Activated B cell treated with CpG ODN at 0.5 μM for 24 hours (primary cell): ENCODE measurements at regions not wholly inside any gene's neighbourhood (a gene's known extent, or its start where the extent isn't known, plus 50 kb on each side); places are given as distances from the start of the nearest gene placed in this dataset.

Source experiments
- ATAC-seq: fragments of 200-7000 bp; cut with Tn5 transposase; one replicate; pipeline ENCODE4 v1.10.0; 2021; ENCODE audit warnings: low read depth, mild to moderate bottlenecking, moderate library complexity
- CTCF ChIA-PET: fragments of 350-600 bp; sonication (Branson Sonifier 250); formaldehyde crosslinking; loops from one replicate; lab custom pipeline; 2021; ENCODE audit warnings: antibody characterized with exemption; lab: Charles Lee
- POLR2A ChIA-PET: fragments of 350-600 bp; sonication (Branson Sonifier 250); formaldehyde crosslinking; loops from one replicate; lab custom pipeline; 2021; ENCODE audit warnings: antibody characterized with exemption; lab: Charles Lee
- DNase-seq: peaks from one replicate; pipeline ENCODE4 v3.0.0; 2022
- H3K27ac Mint-ChIP-seq: one replicate; pipeline ENCODE4 v1.8.0; 2020; ENCODE audit warnings: mixed read lengths
- H3K27me3 Mint-ChIP-seq: one replicate; pipeline ENCODE4 v1.8.0; 2021; ENCODE audit warnings: mixed read lengths
- H3K36me3 Mint-ChIP-seq: one replicate; pipeline ENCODE4 v1.8.0; 2021; ENCODE audit warnings: low read depth, mixed read lengths
- H3K4me1 Mint-ChIP-seq: one replicate; pipeline ENCODE4 v1.8.0; 2021; ENCODE audit warnings: mixed read lengths
- H3K4me3 Mint-ChIP-seq: one replicate; pipeline ENCODE4 v1.8.0; 2020; ENCODE audit warnings: mild to moderate bottlenecking, mixed read lengths
- H3K9me3 Mint-ChIP-seq: one replicate; pipeline ENCODE4 v1.8.0; 2020; ENCODE audit warnings: mixed read lengths
- intact Hi-C: fragments of 100-400 bp; cut with micrococcal nuclease; formaldehyde crosslinking; loops from one replicate; pipeline ENCODE4 v1.15.1; 2024
- TF ChIP-seq, protein P1 (sequence below): fragments of 200-600 bp; IDR thresholded peaks from one replicate; pipeline ENCODE4 v1.8.0; 2022; ENCODE audit warnings: antibody characterized with exemption, mild to moderate bottlenecking

DNA sequence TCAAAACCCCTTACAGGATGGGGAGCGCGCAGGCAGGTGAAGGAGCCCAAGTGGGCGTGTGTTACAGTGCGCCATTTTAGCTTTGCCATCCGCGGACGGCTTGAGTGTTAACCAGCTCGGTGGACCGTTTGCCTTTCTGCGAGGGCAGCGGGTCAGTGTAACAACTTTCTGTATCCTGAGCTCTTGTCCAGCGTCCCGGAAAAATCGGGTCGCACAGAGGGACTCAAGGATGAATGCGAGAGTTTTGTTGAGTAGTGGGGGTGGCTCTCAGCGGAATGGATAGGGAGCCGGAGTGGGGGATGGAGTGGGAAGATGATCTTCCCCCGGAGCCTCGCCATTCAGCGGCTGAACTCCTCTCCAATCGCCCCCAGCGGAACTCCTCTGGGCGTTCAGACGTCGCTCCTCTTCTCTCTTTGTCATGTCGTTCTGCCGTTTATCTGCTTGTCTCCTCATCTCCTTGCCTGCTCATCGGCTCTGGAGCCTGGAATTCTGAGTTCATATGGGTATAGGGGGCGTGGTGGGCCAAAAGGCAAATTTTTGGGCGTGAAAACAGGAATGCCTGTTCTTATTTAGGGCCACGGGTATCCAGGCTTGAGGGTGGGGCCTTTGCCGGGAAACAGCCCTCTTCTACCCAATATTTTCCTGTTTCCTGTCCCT lies 295.4 kb downstream of the CTH start:
- no peak overlapping the region for H3K27ac Mint-ChIP-seq
- ATAC-seq (no peak), DNase-seq (no peak)
- TF ChIP-seq, protein P1, sequence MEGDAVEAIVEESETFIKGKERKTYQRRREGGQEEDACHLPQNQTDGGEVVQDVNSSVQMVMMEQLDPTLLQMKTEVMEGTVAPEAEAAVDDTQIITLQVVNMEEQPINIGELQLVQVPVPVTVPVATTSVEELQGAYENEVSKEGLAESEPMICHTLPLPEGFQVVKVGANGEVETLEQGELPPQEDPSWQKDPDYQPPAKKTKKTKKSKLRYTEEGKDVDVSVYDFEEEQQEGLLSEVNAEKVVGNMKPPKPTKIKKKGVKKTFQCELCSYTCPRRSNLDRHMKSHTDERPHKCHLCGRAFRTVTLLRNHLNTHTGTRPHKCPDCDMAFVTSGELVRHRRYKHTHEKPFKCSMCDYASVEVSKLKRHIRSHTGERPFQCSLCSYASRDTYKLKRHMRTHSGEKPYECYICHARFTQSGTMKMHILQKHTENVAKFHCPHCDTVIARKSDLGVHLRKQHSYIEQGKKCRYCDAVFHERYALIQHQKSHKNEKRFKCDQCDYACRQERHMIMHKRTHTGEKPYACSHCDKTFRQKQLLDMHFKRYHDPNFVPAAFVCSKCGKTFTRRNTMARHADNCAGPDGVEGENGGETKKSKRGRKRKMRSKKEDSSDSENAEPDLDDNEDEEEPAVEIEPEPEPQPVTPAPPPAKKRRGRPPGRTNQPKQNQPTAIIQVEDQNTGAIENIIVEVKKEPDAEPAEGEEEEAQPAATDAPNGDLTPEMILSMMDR = no peak
- peaks cover 5% of the 10 kb centered on the region for H3K27me3 Mint-ChIP-seq
- H3K9me3 Mint-ChIP-seq = peaks cover 9% of the 10 kb centered on the region
- no peaks in the 10 kb centered on the region for H3K36me3 Mint-ChIP-seq
- intact Hi-C loops = no loop called here
- CTCF ChIA-PET = no interaction called here
- POLR2A ChIA-PET = no interaction called here
- no peaks in the 10 kb centered on the region for H3K4me1 Mint-ChIP-seq
- H3K4me3 Mint-ChIP-seq = no peak overlapping the region

DNA sequence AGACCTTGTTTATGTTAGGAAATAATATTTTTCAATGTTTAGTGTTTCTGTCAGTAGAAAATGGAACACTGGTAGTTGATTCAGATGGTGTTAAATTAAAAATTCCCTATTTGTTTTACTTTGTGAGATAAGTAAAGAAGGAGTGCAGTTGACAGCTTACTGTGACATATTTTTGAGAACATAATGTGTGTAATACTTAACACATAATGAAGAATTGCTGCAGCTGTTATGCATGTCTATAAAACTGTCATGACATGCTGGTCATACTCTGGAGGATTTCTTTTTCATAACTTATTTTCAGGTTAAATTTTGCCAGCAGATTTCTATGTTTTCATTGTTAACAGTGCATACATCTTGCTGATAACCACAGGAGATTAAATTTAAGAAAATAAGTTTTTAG lies 296.1 kb downstream of the CTH start:
- CTCF ChIA-PET = no interaction called here
- no peak for DNase-seq
- no peaks in the 10 kb centered on the region for H3K36me3 Mint-ChIP-seq
- H3K9me3 Mint-ChIP-seq = peaks cover 9% of the 10 kb centered on the region
- intact Hi-C loops = no loop called here
- peaks cover 5% of the 10 kb centered on the region for H3K27me3 Mint-ChIP-seq
- H3K4me3 Mint-ChIP-seq = no peak overlapping the region
- POLR2A ChIA-PET = no interaction called here
- ATAC-seq = no peak
- no peak overlapping the region for H3K27ac Mint-ChIP-seq
- H3K4me1 Mint-ChIP-seq = no peaks in the 10 kb centered on the region
- TF ChIP-seq, protein P1 = no peak

DNA sequence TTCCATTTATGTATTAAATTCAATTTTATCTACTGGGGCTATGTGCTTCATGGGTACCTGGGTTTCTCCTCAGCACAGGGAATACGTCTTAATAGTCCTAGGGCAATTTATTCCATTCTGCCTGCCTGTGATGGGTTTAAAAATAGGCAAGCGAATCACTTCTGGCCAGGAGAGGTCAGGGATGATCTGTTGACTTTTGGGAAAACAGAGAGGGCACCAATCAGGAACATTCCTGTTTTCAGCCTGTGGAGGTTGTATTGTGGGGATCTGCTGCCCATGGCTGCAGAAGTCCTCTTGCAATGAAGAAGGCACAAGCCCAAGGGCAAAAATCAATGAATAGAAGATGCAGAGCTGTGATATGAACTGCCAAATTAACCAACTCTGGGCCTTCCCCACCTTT lies 303.1 kb downstream of the CTH start:
- no peaks in the 10 kb centered on the region for H3K9me3 Mint-ChIP-seq
- ChIA-PET POLR2A (no interaction called here), CTCF (no interaction called here)
- DNase-seq (no peak), ATAC-seq (no peak)
- no peaks in the 10 kb centered on the region for H3K4me1 Mint-ChIP-seq
- H3K36me3 Mint-ChIP-seq = no peaks in the 10 kb centered on the region
- no peak overlapping the region for H3K27ac Mint-ChIP-seq
- no peak overlapping the region for H3K4me3 Mint-ChIP-seq
- peaks cover 2% of the 10 kb centered on the region for H3K27me3 Mint-ChIP-seq
- TF ChIP-seq, protein P1 = no peak
- intact Hi-C loops = no loop called here

DNA sequence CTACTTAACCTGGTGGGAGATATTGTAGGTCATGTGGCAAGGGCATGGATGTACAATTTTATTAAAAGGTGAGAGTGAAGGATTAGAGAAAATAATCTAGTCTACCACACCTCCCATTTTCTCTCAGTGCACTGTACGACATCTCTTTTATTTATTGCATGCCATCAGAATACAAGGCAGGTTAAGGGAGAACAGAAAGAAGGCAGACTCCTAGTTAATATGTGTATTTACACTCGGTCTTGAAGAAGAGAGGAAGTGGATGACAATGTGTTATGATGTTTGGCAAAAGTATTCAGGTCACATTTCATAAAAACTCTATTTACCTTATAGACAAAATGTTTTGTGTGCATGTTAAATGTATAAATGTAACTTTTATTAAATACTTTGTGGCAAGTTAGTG lies 306.1 kb downstream of the CTH start:
- Mint-ChIP-seq H3K27me3 (peaks cover 2% of the 10 kb centered on the region), H3K36me3 (no peaks in the 10 kb centered on the region), H3K4me1 (no peaks in the 10 kb centered on the region), H3K4me3 (no peak overlapping the region), H3K9me3 (no peaks in the 10 kb centered on the region), H3K27ac (no peak overlapping the region)
- DNase-seq (no peak), ATAC-seq (no peak)
- ChIA-PET CTCF (no interaction called here), POLR2A (no interaction called here)
- TF ChIP-seq, protein P1 = no peak
- intact Hi-C loops = no loop called here

DNA sequence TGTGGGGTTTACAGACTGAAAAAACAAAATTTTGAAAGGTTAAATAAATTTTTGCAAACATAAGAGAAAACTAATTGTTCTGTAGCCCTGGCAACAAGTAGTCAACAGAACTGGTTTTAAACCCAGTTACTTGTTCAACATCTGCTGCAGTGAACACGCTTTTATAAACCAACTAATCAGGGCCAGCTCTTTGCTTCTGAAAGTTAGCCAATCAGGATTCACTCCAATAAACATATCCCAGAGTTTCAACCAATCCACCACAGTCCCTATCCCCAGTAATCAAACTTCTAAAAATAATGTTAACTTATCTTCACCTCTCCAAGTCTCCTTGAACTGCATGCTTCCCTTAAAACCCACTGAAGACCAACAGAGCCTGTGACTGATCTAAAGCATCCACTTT lies 306.6 kb downstream of the CTH start:
- H3K9me3 Mint-ChIP-seq = no peaks in the 10 kb centered on the region
- H3K27ac Mint-ChIP-seq = no peak overlapping the region
- POLR2A ChIA-PET = no interaction called here
- H3K36me3 Mint-ChIP-seq = no peaks in the 10 kb centered on the region
- DNase-seq (no peak), ATAC-seq (no peak)
- TF ChIP-seq, protein P1 = no peak
- CTCF ChIA-PET = no interaction called here
- peaks cover 2% of the 10 kb centered on the region for H3K27me3 Mint-ChIP-seq
- intact Hi-C loops = no loop called here
- H3K4me1 Mint-ChIP-seq = no peaks in the 10 kb centered on the region
- H3K4me3 Mint-ChIP-seq = no peak overlapping the region
